ENCODE measurements at regions not wholly inside any gene's neighbourhood (a gene's known extent, or its start where the extent isn't known, plus 50 kb on each side); places are given as distances from the start of the nearest gene placed in this dataset.

DNA sequence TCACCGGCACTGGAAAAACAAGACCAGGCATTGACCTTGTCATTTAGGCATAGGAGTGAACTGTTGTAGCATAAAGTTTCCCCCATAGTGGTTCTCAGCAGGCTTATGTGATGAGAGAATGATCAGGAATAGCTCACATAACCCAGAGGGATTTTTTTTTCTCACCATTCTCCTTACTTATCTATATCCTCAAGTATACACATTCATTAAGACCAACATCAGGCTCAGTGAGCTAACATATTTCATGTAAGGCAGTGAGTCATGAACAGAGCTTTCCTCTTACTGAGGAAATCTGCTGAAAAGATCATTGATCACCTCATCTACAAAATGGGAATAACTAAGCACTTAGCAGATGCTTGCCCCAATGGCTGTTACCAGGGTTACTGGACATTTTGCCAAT is 396.6 kb upstream of the TMCO5A start:
- TF ChIP-seq, protein P1, sequence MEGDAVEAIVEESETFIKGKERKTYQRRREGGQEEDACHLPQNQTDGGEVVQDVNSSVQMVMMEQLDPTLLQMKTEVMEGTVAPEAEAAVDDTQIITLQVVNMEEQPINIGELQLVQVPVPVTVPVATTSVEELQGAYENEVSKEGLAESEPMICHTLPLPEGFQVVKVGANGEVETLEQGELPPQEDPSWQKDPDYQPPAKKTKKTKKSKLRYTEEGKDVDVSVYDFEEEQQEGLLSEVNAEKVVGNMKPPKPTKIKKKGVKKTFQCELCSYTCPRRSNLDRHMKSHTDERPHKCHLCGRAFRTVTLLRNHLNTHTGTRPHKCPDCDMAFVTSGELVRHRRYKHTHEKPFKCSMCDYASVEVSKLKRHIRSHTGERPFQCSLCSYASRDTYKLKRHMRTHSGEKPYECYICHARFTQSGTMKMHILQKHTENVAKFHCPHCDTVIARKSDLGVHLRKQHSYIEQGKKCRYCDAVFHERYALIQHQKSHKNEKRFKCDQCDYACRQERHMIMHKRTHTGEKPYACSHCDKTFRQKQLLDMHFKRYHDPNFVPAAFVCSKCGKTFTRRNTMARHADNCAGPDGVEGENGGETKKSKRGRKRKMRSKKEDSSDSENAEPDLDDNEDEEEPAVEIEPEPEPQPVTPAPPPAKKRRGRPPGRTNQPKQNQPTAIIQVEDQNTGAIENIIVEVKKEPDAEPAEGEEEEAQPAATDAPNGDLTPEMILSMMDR (conservative IDR thresholded peaks at IDR 0.05; ENCODE audit: low read depth) = no peak
- DNase-seq (ENCODE audit: low spot score) = no peak
- CTCF ChIA-PET = no interaction called here
- no peak overlapping the region for H3K27ac ChIP-seq
- POLR2A ChIA-PET (ENCODE audit: low non-redundant PET) = no interaction called here

DNA sequence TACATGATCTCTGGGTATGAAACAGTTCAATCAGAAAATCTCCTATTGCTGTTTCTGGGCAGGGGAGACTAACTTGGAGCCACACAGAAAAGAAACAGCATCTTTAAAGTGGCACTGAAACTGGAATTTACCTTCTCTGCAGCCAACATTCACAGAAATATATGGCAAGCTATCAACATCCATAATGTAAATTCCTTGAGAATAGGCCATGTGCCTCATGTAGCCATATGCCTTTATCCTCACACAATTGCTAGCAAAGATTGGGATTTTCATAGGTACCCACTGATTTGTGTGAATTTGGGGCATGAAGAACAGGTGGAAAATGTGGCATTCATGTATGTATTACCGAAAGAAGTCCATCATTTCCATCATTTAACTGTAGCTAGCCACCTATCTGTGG is 386.3 kb upstream of the TMCO5A start:
- TF ChIP-seq, protein P1 (conservative IDR thresholded peaks at IDR 0.05; ENCODE audit: low read depth) = no peak
- no peak overlapping the region for H3K27ac ChIP-seq
- DNase-seq (ENCODE audit: low spot score) = no peak
- ChIA-PET POLR2A (ENCODE audit: low non-redundant PET) (no interaction called here), CTCF (no interaction called here)

DNA sequence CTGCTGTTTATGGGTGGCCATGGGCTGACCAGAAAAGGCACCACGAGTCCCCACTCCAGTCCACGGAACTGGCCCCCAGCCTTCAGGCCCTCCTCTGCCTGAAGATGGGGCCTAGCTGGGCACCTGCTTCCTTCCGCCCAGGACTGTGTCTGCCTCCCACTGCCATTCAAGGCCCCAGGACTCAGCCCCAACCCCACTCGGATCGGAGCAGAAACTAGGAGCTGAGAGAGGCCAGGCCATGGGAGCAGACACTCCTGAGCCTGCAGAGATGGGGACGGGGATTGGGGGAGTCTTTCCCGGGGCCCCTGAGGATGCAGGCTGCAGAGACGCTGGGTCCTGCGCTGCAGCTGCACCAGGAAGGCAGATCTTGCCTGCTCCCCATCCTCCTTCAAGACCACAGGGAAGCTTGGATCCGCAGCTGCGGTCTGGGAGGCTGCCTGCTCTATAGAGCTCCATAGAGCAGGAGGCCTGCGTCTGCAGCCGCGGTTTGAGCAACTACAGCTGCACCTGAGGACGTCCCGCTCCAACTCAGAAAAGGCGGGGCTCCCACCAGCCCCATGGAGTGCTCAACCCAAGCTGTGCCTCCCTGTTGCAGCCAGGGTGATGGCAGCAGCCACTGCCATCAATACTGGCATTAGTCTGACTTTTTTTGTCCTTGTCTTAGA is 383.9 kb upstream of the TMCO5A start:
- ChIA-PET POLR2A (ENCODE audit: low non-redundant PET) (no interaction called here), CTCF (interaction anchor here (0.5 to 0.6 kb wide), 2 partner anchors 36 to 258 kb away, joined by 3 to 4 read pairs; no protein-coding TSS in a partner anchor)
- no peak for DNase-seq (ENCODE audit: low spot score)
- TF ChIP-seq, protein P1 (conservative IDR thresholded peaks at IDR 0.05; ENCODE audit: low read depth) = no peak
- no peak overlapping the region for H3K27ac ChIP-seq

DNA sequence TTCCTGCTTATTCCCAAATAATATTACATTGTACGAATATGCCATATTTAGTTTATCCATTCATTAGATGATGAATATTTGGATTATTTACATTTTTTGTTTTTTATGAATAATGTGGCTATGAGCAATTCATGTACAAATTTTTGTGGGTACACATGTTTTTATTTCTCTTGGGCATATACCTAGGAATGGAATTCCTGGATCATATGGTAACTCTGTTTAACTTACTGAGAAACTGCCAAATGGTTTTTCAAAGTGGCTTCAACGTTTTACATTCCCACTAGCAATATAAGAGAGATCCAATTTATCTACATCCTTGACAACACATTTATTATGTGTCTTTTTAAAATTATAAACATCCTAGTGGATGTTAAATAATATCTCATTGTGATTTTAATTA is 362.0 kb upstream of the TMCO5A start:
- H3K27ac ChIP-seq = no peak overlapping the region
- POLR2A ChIA-PET (ENCODE audit: low non-redundant PET) = no interaction called here
- no peak for DNase-seq (ENCODE audit: low spot score)
- CTCF ChIA-PET = no interaction called here
- TF ChIP-seq, protein P1 (conservative IDR thresholded peaks at IDR 0.05; ENCODE audit: low read depth) = no peak

DNA sequence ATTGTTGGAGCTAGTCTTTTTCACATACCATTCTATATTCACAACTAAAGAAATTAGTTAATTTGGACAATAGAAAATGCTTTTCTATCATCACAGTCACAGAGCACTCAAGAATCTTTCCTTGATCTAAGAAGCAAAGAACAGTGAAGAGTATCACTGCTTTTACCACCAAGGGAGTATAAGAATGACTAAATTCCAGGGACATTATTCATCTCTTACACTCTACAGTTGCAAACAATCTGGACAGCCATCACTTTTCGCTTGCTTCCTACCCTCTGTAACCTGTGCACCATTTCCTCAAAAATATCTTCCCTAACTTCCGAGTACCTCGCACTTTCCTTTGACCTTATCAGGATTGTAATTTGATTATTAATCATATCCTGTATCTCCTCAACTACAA is 359.5 kb upstream of the TMCO5A start:
- CTCF ChIA-PET = no interaction called here
- POLR2A ChIA-PET (ENCODE audit: low non-redundant PET) = no interaction called here
- TF ChIP-seq, protein P1 (conservative IDR thresholded peaks at IDR 0.05; ENCODE audit: low read depth) = no peak
- no peak overlapping the region for H3K27ac ChIP-seq
- no peak for DNase-seq (ENCODE audit: low spot score)

DNA sequence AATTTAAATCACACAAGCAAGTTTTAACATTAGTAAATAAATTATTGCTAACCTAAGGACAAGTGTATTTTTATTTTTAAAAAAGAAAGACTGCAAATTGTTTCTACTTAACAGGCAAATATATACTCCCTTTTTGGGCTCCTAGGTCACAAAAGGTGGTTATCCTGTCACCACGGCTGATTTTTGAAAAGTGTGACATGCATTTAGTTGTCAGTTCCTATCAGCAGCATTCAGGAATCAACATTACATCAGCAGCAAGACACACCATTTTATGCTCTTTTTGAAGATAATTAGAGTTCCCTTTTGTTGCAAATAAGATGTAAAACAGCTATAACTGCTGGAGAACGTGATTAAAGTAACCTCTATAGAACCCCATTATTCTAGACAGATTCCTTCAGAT is 357.5 kb upstream of the TMCO5A start:
- CTCF ChIA-PET = no interaction called here
- POLR2A ChIA-PET (ENCODE audit: low non-redundant PET) = no interaction called here
- TF ChIP-seq, protein P1 (conservative IDR thresholded peaks at IDR 0.05; ENCODE audit: low read depth) = no peak
- H3K27ac ChIP-seq = no peak overlapping the region
- no peak for DNase-seq (ENCODE audit: low spot score)
